ENCODE measurements at regions not wholly inside any gene's neighbourhood (a gene's known extent, or its start where the extent isn't known, plus 50 kb on each side); places are given as distances from the start of the nearest gene placed in this dataset.

- H3K79me2 ChIP-seq (ENCODE audit: insufficient read depth, low read length): no peaks in the 10 kb centered on the region
- no peak overlapping the region for H3K4me2 ChIP-seq (ENCODE audit: low read depth, low read length, poor library complexity, severe bottlenecking)
- H3K27me3 ChIP-seq (ENCODE audit: insufficient read depth, low read length, poor library complexity, severe bottlenecking): no peaks in the 10 kb centered on the region
- no peak overlapping the region for H3K9ac ChIP-seq (ENCODE audit: low read depth, low read length, poor library complexity, severe bottlenecking)
- TF ChIP-seq EZH2phosphoT487 (IDR thresholded peaks at IDR 0.05; ENCODE audit: borderline replicate concordance) (no peak), CTCF (conservative IDR thresholded peaks at IDR 0.05; ENCODE audit: low read length) (no peak)
- no peaks in the 10 kb centered on the region for H4K20me1 ChIP-seq (ENCODE audit: insufficient read depth, low read length, poor library complexity, severe bottlenecking)
- no peak overlapping the region for H2AFZ ChIP-seq (ENCODE audit: low read length)
- H3F3A ChIP-seq (ENCODE audit: low read depth): no peaks in the 10 kb centered on the region
- H3K9me2 ChIP-seq (replicated peaks; ENCODE audit: low read depth, low read length): no peaks in the 10 kb centered on the region
- no peaks in the 10 kb centered on the region for H3K36me3 ChIP-seq (ENCODE audit: insufficient read depth, low read length)
- no peaks in the 10 kb centered on the region for H3K4me1 ChIP-seq (ENCODE audit: insufficient read depth, low read length, poor library complexity, severe bottlenecking)
- no peaks in the 10 kb centered on the region for H3K9me3 ChIP-seq (ENCODE audit: insufficient read depth, low read depth, low read length)
- no peak overlapping the region for H3K4me3 ChIP-seq (ENCODE audit: low read length, poor library complexity, severe bottlenecking)
Measured at GRCh38 chr4:23728971-23729370, 160.9 kb downstream of the PPARGC1A start.

GRCh38 chr4:23728393-23728792 lies 161.5 kb downstream of the PPARGC1A start:
- Histone ChIP-seq H3K79me2 (ENCODE audit: insufficient read depth, low read length) (no peaks in the 10 kb centered on the region), H3K9me2 (replicated peaks; ENCODE audit: low read depth, low read length) (no peaks in the 10 kb centered on the region), H3K4me2 (ENCODE audit: low read depth, low read length, poor library complexity, severe bottlenecking) (no peak overlapping the region), H2AFZ (ENCODE audit: low read length) (no peak overlapping the region), H3K4me3 (ENCODE audit: low read length, poor library complexity, severe bottlenecking) (no peak overlapping the region), H4K20me1 (ENCODE audit: insufficient read depth, low read length, poor library complexity, severe bottlenecking) (no peaks in the 10 kb centered on the region), H3K36me3 (ENCODE audit: insufficient read depth, low read length) (no peaks in the 10 kb centered on the region), H3K9me3 (ENCODE audit: insufficient read depth, low read depth, low read length) (no peaks in the 10 kb centered on the region), H3F3A (ENCODE audit: low read depth) (no peaks in the 10 kb centered on the region), H3K4me1 (ENCODE audit: insufficient read depth, low read length, poor library complexity, severe bottlenecking) (no peaks in the 10 kb centered on the region), H3K27me3 (ENCODE audit: insufficient read depth, low read length, poor library complexity, severe bottlenecking) (no peaks in the 10 kb centered on the region), H3K9ac (ENCODE audit: low read depth, low read length, poor library complexity, severe bottlenecking) (no peak overlapping the region)
- TF ChIP-seq CTCF (conservative IDR thresholded peaks at IDR 0.05; ENCODE audit: low read length): no peak
- no peak for TF ChIP-seq EZH2phosphoT487 (IDR thresholded peaks at IDR 0.05; ENCODE audit: borderline replicate concordance)

GRCh38 chr4:23720556-23720955 lies 169.3 kb downstream of the PPARGC1A start:
- Histone ChIP-seq H2AFZ (ENCODE audit: low read length) (no peak overlapping the region), H3K36me3 (ENCODE audit: insufficient read depth, low read length) (no peaks in the 10 kb centered on the region), H3F3A (ENCODE audit: low read depth) (no peaks in the 10 kb centered on the region), H3K9me2 (replicated peaks; ENCODE audit: low read depth, low read length) (no peaks in the 10 kb centered on the region), H3K9ac (ENCODE audit: low read depth, low read length, poor library complexity, severe bottlenecking) (no peak overlapping the region), H3K27me3 (ENCODE audit: insufficient read depth, low read length, poor library complexity, severe bottlenecking) (no peaks in the 10 kb centered on the region), H3K79me2 (ENCODE audit: insufficient read depth, low read length) (no peaks in the 10 kb centered on the region), H3K4me2 (ENCODE audit: low read depth, low read length, poor library complexity, severe bottlenecking) (no peak overlapping the region), H3K9me3 (ENCODE audit: insufficient read depth, low read depth, low read length) (no peaks in the 10 kb centered on the region), H3K4me1 (ENCODE audit: insufficient read depth, low read length, poor library complexity, severe bottlenecking) (no peaks in the 10 kb centered on the region), H3K4me3 (ENCODE audit: low read length, poor library complexity, severe bottlenecking) (no peak overlapping the region), H4K20me1 (ENCODE audit: insufficient read depth, low read length, poor library complexity, severe bottlenecking) (no peaks in the 10 kb centered on the region)
- TF ChIP-seq EZH2phosphoT487 (IDR thresholded peaks at IDR 0.05; ENCODE audit: borderline replicate concordance): no peak
- no peak for TF ChIP-seq CTCF (conservative IDR thresholded peaks at IDR 0.05; ENCODE audit: low read length)
